ENCODE measurements at regions not wholly inside any gene's neighbourhood (a gene's known extent, or its start where the extent isn't known, plus 50 kb on each side); places are given as distances from the start of the nearest gene placed in this dataset.

DNA sequence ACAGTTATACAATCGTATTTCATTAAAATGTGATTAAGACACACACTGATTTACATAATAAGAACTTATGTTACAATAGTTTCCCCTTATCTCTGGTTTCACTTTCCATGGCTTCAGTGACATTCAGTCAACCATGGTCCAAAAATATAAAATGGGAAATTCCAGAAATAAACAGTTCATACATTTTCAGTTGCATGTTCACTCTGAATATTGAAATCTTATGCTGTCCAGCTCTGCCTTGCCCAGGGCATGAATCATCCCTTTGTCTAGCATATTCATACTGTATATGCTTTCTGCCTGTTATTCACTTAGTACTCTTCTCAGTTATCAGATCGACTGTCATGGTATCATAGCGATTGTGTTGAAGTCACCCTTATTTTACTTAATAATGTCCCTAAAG is 173.8 kb upstream of the DCAF12L2 start:
- no peak overlapping the region for H3K27ac ChIP-seq
- WGBS, 2 donors: 56 to 80% methylated on average over 3 of the region's 3 CpGs
- DNase-seq (no peak), ATAC-seq (ENCODE audit: low FRiP score in 2 of 2) (no peak)
- no peaks in the 10 kb centered on the region for H3K27me3 ChIP-seq
- H3K9me3 ChIP-seq: no peaks in the 10 kb centered on the region
- TF ChIP-seq POLR2AphosphoS5 (IDR thresholded peaks at IDR 0.05) (no peak), POLR2A (IDR thresholded peaks at IDR 0.05) (no peak), EP300 (IDR thresholded peaks at IDR 0.05) (no peak)
- TF ChIP-seq, protein P1, sequence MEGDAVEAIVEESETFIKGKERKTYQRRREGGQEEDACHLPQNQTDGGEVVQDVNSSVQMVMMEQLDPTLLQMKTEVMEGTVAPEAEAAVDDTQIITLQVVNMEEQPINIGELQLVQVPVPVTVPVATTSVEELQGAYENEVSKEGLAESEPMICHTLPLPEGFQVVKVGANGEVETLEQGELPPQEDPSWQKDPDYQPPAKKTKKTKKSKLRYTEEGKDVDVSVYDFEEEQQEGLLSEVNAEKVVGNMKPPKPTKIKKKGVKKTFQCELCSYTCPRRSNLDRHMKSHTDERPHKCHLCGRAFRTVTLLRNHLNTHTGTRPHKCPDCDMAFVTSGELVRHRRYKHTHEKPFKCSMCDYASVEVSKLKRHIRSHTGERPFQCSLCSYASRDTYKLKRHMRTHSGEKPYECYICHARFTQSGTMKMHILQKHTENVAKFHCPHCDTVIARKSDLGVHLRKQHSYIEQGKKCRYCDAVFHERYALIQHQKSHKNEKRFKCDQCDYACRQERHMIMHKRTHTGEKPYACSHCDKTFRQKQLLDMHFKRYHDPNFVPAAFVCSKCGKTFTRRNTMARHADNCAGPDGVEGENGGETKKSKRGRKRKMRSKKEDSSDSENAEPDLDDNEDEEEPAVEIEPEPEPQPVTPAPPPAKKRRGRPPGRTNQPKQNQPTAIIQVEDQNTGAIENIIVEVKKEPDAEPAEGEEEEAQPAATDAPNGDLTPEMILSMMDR (IDR thresholded peaks at IDR 0.05): no peak
- H3K4me1 ChIP-seq: no peaks in the 10 kb centered on the region
- H3K4me3 ChIP-seq: no peak overlapping the region
- no peaks in the 10 kb centered on the region for H3K36me3 ChIP-seq

DNA sequence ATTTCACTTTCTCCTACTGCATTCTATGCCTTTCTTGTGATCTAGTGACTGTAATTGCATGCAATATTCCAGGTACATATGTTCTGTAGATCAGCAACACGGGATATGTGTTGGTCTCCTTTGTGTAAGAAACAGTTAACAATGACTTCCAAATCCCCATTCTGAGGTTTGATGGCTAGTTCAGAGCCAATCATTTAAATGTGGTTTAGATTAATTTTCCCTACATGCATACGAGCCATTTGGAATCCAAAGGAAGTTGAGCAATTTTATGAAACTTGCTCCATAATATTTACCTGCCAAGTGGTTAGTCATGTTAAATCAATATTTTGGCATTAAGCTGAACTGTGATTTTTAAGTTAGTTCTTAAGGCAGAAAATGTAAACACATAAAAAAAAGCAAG is 172.8 kb upstream of the DCAF12L2 start:
- Histone ChIP-seq H3K27me3 (no peaks in the 10 kb centered on the region), H3K4me3 (no peak overlapping the region), H3K27ac (no peak overlapping the region), H3K4me1 (no peaks in the 10 kb centered on the region), H3K36me3 (no peaks in the 10 kb centered on the region), H3K9me3 (no peaks in the 10 kb centered on the region)
- ATAC-seq (ENCODE audit: low FRiP score in 2 of 2) (no peak), DNase-seq (no peak)
- TF ChIP-seq POLR2AphosphoS5 (IDR thresholded peaks at IDR 0.05): no peak
- TF ChIP-seq POLR2A (IDR thresholded peaks at IDR 0.05): no peak
- TF ChIP-seq, protein P1 (IDR thresholded peaks at IDR 0.05): no peak
- no peak for TF ChIP-seq EP300 (IDR thresholded peaks at IDR 0.05)
- 38 to 48% methylated on average over 2 of the region's 2 CpGs for WGBS, 2 donors

DNA sequence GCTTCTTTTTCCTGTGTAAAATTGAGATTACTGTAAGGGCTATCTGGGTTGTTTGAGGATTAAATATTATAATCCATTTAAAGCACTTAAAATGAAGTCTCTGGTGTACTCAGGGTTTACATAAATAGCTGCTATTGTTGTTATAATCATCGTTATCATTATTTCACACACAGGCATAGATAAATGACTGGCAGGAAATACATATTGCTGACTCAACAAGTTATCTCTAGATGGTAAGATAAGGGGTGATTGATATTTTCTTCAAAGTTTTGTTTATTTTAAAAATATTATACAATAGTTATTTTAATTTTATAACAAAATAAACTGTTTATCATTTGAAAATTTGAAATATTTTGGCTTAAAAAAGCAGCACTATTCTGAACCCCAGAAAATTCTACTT is 134.3 kb upstream of the DCAF12L2 start:
- Histone ChIP-seq H3K27ac (no peak overlapping the region), H3K4me1 (no peaks in the 10 kb centered on the region), H3K36me3 (no peaks in the 10 kb centered on the region), H3K27me3 (no peaks in the 10 kb centered on the region), H3K9me3 (no peaks in the 10 kb centered on the region), H3K4me3 (no peak overlapping the region)
- DNase-seq (no peak), ATAC-seq (ENCODE audit: low FRiP score in 2 of 2) (no peak)
- TF ChIP-seq POLR2AphosphoS5 (IDR thresholded peaks at IDR 0.05): no peak
- no peak for TF ChIP-seq POLR2A (IDR thresholded peaks at IDR 0.05)
- TF ChIP-seq EP300 (IDR thresholded peaks at IDR 0.05): no peak
- TF ChIP-seq, protein P1 (IDR thresholded peaks at IDR 0.05): no peak
- 55 to 67% methylated on average over 1 of the region's 1 CpG for WGBS, 2 donors

DNA sequence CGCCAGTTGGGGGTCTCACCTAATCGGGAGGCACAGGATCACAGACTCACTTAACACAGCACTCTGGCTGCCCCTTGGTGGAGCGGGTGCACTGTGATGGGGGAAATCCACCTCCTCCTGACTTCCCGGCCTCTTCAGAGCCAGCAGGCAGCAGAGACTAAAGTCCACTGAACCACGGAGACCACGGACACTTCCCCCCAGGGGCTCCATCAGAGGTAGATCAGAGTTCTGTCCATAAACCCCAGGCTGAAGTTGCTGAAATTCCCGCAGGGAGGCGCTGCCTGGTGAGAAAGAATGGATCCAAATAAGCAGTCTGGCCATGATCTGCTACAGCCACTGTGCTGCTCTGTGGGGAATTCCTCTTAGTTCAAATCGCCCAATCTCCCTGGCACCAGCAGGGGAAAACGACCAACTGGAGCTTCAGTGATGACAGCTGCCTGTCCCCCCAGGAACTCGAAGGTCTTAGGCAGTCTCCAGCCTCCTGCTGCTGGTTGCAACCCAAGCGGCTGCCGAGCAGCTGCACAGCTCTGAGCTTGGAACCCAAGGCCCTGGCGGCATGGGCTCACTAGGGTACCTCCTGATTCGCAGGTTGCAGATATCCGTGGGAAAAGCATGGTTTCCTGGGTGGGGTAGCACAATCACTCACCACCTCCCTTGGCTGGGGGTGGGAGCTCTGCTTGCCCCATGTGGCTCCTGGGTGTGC is 106.9 kb upstream of the DCAF12L2 start:
- no peak overlapping the region for H3K27ac ChIP-seq
- TF ChIP-seq, protein P1 (IDR thresholded peaks at IDR 0.05): no peak
- H3K36me3 ChIP-seq: no peaks in the 10 kb centered on the region
- no peaks in the 10 kb centered on the region for H3K4me1 ChIP-seq
- H3K9me3 ChIP-seq: no peaks in the 10 kb centered on the region
- H3K4me3 ChIP-seq: no peak overlapping the region
- ATAC-seq (ENCODE audit: low FRiP score in 2 of 2) (no peak), DNase-seq (peak in 1 of 2 donors; percentile 3)
- no peaks in the 10 kb centered on the region for H3K27me3 ChIP-seq
- 71 to 90% methylated on average over 2 to 15 of the region's 16 CpGs for WGBS, 2 donors

DNA sequence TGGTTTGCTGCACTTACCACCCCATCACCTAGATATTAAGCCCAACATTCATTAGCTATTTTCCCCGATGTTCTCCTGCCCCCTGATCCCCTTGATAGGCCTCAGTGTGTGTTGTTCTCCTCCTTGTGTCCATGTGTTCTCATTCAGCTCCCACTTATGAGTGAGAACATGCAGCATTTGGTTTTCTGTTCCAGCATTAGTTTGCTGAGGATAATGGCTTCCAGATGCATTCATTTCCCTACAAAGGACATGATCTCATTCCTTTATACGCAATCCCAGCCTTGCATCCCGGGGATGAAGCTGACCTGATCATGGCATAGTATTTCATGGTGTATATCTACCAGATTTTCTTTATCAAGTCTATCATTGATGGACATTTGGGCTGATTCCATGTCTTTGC is 99.0 kb upstream of the DCAF12L2 start:
- no peaks in the 10 kb centered on the region for H3K27me3 ChIP-seq
- no peak overlapping the region for H3K27ac ChIP-seq
- no peaks in the 10 kb centered on the region for H3K4me1 ChIP-seq
- 68% methylated on average over 3 of the region's 3 CpGs for WGBS, 2 donors
- H3K36me3 ChIP-seq: no peaks in the 10 kb centered on the region
- H3K9me3 ChIP-seq: no peaks in the 10 kb centered on the region
- no peak for ATAC-seq (ENCODE audit: low FRiP score in 2 of 2)
- DNase-seq: no peak
- no peak overlapping the region for H3K4me3 ChIP-seq
- TF ChIP-seq, protein P1 (IDR thresholded peaks at IDR 0.05): no peak
- no peak for TF ChIP-seq POLR2A (IDR thresholded peaks at IDR 0.05)
- no peak for TF ChIP-seq POLR2AphosphoS5 (IDR thresholded peaks at IDR 0.05)
- no peak for TF ChIP-seq EP300 (IDR thresholded peaks at IDR 0.05)

Measured in upper lobe of left lung (tissue), 6 donors.